ENCODE measurements at regions not wholly inside any gene's neighbourhood (a gene's known extent, or its start where the extent isn't known, plus 50 kb on each side); places are given as distances from the start of the nearest gene placed in this dataset.

- TF ChIP-seq GABPA (IDR thresholded peaks at IDR 0.05; ENCODE audit: low read depth) (no peak), SPI1 (IDR thresholded peaks at IDR 0.05; ENCODE audit: borderline replicate concordance, low read depth) (no peak), POLR2AphosphoS5 (IDR thresholded peaks at IDR 0.05; ENCODE audit: low read depth) (no peak), REST (IDR thresholded peaks at IDR 0.05; ENCODE audit: insufficient replicate concordance, low read depth) (no peak)
- TF ChIP-seq, protein P1, sequence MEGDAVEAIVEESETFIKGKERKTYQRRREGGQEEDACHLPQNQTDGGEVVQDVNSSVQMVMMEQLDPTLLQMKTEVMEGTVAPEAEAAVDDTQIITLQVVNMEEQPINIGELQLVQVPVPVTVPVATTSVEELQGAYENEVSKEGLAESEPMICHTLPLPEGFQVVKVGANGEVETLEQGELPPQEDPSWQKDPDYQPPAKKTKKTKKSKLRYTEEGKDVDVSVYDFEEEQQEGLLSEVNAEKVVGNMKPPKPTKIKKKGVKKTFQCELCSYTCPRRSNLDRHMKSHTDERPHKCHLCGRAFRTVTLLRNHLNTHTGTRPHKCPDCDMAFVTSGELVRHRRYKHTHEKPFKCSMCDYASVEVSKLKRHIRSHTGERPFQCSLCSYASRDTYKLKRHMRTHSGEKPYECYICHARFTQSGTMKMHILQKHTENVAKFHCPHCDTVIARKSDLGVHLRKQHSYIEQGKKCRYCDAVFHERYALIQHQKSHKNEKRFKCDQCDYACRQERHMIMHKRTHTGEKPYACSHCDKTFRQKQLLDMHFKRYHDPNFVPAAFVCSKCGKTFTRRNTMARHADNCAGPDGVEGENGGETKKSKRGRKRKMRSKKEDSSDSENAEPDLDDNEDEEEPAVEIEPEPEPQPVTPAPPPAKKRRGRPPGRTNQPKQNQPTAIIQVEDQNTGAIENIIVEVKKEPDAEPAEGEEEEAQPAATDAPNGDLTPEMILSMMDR (IDR thresholded peaks at IDR 0.05; ENCODE audit: insufficient read depth, low read length): no peak
- no peak overlapping the region for H3K27ac ChIP-seq (replicated peaks)
- no peak for DNase-seq (ENCODE audit: low read depth in 1 of 2, low spot score in 1 of 2)
- peaks cover 3% of the 10 kb centered on the region for H3K27me3 ChIP-seq (ENCODE audit: insufficient read depth, poor library complexity, severe bottlenecking)
- no peak overlapping the region for H3K4me3 ChIP-seq (replicated peaks; ENCODE audit: insufficient read depth, low read length)
Measured at GRCh38 chr3:43959498-43960447, 269.0 kb downstream of the ABHD5 start.

DNA sequence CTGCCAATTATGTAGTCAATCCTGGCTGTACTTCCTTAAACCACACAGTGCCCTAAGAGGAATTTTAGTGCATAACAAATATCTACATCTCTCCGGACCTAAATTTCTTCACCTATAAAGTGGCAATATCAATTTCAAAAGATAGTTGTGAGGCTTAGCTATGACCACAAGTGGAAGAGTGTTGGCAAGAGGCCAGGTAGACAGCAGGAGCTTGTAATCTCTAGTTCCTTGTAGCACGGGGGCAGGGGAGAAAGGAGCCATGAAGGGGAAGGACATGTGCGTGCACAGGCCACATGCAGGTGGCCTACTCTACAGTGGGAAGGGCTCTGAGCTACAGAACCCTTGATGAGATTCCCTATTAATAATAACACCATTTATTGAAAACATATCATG, 269.7 kb downstream of the ABHD5 start:
- peak; percentile 64 to 73 for DNase-seq (ENCODE audit: low read depth in 1 of 2, low spot score in 1 of 2)
- H3K27me3 ChIP-seq (ENCODE audit: insufficient read depth, poor library complexity, severe bottlenecking): no peaks in the 10 kb centered on the region
- TF ChIP-seq SPI1 (IDR thresholded peaks at IDR 0.05; ENCODE audit: borderline replicate concordance, low read depth) (no peak), REST (IDR thresholded peaks at IDR 0.05; ENCODE audit: insufficient replicate concordance, low read depth) (no peak), POLR2AphosphoS5 (IDR thresholded peaks at IDR 0.05; ENCODE audit: low read depth) (no peak)
- TF ChIP-seq, protein P1 (IDR thresholded peaks at IDR 0.05; ENCODE audit: insufficient read depth, low read length): no peak
- no peak overlapping the region for H3K27ac ChIP-seq (replicated peaks)
- H3K4me3 ChIP-seq (replicated peaks; ENCODE audit: insufficient read depth, low read length): no peak overlapping the region

DNA sequence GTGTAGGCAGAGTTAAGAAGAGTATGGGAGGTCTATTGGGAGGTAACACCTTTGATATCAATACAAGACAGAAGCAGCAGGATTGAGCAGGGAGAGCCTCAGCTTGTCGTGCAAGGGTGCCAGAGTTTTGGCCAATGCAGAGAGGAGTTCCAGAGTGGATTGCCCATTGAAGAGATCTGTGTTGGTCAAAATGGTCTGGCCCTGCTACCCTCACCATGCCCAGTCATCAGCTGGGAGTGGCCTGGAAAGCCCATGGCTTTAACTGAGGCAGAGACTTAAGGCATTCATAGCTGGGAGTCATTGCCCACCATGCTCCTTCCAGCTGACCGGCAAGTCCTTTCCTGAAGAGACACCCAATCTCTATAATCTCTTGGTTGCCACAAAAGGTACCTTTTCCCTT, 271.3 kb downstream of the ABHD5 start:
- no peak for DNase-seq (ENCODE audit: low read depth in 1 of 2, low spot score in 1 of 2)
- TF ChIP-seq GABPA (IDR thresholded peaks at IDR 0.05; ENCODE audit: low read depth) (no peak), REST (IDR thresholded peaks at IDR 0.05; ENCODE audit: insufficient replicate concordance, low read depth) (no peak)
- TF ChIP-seq, protein P1 (IDR thresholded peaks at IDR 0.05; ENCODE audit: insufficient read depth, low read length): no peak
- H3K27ac ChIP-seq (replicated peaks): no peak overlapping the region
- no peaks in the 10 kb centered on the region for H3K27me3 ChIP-seq (ENCODE audit: insufficient read depth, poor library complexity, severe bottlenecking)
- H3K4me3 ChIP-seq (replicated peaks; ENCODE audit: insufficient read depth, low read length): no peak overlapping the region

Measured in HL-60 (cell line).